Gastroesophageal sphincter (tissue), 2 donors: ENCODE measurements at regions not wholly inside any gene's neighbourhood (a gene's known extent, or its start where the extent isn't known, plus 50 kb on each side); places are given as distances from the start of the nearest gene placed in this dataset.

Experiments used
- POLR2A ChIP-seq, 2 donors: fragments of 450-650 bp; IDR thresholded peaks; one replicate each; pipeline ENCODE4 v1.6.1; 2017; ENCODE audit warnings: antibody characterized with exemption in 2 of 2, mild to moderate bottlenecking in 2 of 2, moderate library complexity in 1 of 2
- POLR2AphosphoS5 ChIP-seq: sonication (generic); formaldehyde crosslinking; IDR thresholded peaks from one replicate; pipeline ENCODE4 v1.6.1; 2017; ENCODE audit warnings: antibody characterized with exemption

- TF ChIP-seq POLR2A (IDR thresholded peaks at IDR 0.05) (no peak), POLR2AphosphoS5 (no peak)
These were observed 110.1 kb downstream of the POLR2M start for GRCh38 chr15:57816599-57816998.
